GM21717 (cell line): ENCODE measurements at regions not wholly inside any gene's neighbourhood (a gene's known extent, or its start where the extent isn't known, plus 50 kb on each side); places are given as distances from the start of the nearest gene placed in this dataset.

Experiments
- ATAC-seq: cut with Tn5 transposase; IDR thresholded peaks from one replicate; pipeline ENCODE4 v1.9.1; 2021; ENCODE audit warnings: mild to moderate bottlenecking, moderate library complexity; ENCODE audit not compliant: unreplicated experiment

DNA sequence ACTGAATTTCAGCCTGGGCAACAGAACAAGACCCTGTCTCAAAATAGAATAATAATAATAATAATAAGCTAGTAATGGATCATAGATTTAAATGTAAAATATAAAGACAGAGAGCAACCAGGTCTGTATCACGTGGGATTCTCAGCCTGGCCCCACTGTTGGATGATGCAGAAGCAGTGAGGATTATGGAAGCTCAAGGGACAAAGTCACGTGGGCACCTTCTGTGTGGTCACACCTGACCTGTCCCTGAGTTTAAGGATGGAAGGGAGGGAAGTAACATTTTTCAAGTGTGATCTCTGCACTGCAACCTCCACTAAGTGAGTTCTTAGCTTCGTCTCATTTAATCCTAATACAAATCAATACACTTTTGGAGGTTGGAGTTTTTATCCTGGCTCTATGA lies 212.5 kb upstream of the IER5L start:
- ATAC-seq: no peak

GRCh38 chr9:129387822-129388221 lies 209.8 kb upstream of the IER5L start:
- no peak for ATAC-seq

DNA sequence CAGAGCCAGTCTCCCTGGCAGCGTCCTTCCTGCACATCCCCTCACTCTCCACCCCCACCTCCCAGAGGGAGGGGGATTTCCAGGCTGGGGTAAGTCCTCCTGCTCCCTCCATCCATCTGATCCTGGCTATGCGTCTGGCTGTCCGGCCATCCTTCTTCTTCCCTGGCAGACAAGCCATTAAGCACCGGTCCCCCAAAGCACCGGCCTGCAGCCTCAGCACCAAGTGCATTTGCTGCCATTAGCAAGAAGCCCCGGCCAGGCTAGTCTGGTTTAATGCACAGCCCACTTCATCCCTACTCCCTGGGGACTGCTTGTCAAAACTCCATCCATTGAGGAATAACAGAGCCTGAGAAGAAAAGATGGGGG lies 208.7 kb upstream of the IER5L start:
- no peak for ATAC-seq

- ATAC-seq: no peak
Observed at GRCh38 chr9:129385211-129385934, 207.3 kb upstream of the IER5L start.

DNA sequence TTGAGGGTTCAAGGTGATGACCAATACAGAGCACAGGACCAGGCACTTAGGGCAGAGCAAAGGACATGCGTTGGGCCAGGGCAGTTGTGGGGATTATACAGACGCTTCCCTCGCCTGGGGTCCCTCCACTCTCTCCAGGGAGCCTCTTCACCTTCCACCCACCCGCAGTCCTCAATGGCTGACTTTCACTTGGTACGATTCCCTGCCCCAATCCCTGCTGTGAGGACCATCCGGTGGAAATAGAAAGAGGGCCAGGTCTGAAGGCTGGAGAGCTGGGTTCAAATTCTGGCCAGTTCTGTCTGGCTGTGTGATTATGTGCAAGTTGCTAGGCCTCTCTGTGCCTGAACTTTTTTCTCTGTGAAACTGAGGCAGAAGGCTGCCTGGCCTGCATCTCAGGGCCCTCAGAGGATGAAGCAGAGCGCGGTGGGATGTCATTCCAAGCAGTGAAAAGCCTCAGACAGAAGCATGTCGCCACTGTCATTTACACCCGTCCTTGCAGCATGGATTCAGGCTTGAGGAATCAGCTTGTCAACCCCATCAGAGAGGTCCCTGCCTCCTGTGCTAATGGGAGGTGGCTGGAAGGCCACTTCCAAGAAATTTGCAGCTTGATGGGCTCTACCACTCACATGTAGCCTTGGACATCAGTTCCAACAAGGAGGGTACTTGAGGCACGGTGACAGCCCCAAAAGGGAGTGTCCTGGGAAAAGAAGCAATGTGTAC lies 206.6 kb upstream of the IER5L start:
- ATAC-seq: no peak

DNA sequence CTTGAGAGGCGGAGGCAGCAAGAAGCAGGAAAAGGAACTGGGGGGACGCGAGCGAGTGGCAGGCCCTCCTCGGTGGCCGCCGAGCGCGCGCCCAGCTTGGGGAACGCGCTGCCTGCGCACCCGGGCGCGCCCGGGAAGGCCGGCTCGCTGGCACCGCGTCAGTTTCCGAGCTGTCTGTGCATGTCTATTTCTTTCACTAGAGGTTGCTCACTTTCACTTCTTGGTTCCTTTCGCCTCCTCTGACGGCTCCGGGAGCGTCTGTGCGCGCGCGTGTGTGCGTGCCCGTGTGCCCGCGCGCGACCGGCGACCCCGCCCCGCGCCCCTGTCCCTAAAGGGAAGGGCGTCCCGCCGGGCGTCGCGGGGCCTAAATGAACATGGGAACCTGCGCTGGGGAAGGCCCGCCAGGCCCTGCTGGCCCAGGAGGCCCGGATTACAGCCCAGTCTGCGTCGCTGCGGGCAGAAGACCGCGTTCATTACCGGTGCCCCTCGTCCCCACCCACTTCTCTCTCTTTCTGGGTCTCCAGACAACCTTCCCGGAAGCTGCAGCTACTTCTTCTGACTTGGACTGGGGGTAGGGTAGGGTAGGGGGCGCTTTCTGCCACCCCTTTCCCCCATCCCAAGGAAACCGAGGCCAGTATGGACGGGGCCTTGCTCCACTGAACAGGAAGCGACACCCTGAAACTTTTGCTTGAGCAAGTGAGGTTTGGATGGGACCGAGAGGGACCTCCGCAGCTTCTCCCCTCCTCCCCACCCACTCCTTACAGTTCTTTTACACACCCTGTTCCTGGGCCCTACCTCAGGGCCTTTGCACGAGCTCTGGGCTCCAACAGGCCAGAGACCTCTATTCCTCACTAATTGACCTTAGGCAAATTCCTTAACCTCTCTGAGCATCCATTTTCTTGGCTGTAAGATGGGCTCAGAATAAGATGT lies 205.8 kb upstream of the IER5L start:
- peak; percentile 74 for ATAC-seq

DNA sequence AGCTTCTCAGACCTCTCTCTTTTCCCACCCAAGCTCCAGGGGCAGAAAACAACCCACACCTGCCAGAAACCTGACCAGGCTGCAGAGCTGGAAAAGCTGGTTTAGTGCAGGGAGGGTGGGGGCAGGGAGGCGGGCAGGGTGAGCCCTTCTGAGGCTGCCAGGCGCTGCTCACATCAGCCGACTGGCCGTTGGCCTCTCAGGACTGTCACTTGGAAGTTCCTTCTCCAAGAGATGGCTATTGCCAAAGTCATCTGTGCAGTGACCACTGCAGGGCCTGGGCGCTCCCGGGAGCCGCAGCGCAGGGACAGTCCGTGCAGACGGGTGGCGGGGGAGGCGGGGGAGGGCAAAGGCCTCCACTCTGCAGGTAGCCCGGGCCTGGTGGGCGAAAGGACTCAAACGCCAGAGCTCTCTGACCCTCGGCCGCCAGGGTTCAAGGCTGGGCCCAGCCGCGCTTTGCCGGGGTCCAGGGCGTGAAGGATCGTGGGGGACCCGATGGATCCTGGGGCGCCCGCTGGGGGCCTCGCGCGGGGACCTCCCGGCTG lies 205.0 kb upstream of the IER5L start:
- ATAC-seq: no peak

DNA sequence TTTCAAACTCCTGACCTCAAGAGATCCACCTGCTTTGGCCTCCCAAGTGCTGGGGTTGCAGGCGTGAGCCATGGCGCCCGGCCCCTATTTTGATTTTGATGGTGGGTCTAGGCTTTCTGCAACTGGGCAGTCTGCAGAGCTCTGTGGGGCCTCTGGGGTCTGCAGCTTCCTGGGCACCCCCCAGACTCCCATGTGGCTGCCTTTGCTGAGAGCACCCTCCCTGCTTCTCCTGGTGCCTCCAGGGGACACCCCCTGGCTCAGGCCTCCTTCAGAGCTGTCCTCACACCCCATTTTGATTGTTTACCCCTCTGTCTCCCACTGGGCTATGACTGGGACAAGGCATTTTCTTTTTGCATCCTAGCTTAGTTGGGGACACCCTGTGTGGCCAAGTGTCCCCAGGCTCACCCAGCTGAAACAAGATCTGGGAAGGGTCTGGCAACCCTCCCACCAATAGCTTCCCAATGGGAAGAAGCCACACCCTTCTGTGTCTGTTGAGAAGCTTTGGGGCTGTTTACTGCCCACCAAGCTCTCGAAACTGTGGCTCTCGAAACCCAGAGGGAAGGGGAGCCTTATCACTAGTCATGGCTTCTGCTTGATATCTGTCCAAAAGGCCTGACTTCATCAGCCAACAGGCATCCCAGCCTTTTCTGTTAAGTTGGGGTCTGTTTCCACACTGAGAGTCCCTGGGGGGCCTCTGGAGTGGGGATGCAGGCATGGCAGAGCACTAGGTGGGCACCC lies 204.4 kb upstream of the IER5L start:
- ATAC-seq: no peak

DNA sequence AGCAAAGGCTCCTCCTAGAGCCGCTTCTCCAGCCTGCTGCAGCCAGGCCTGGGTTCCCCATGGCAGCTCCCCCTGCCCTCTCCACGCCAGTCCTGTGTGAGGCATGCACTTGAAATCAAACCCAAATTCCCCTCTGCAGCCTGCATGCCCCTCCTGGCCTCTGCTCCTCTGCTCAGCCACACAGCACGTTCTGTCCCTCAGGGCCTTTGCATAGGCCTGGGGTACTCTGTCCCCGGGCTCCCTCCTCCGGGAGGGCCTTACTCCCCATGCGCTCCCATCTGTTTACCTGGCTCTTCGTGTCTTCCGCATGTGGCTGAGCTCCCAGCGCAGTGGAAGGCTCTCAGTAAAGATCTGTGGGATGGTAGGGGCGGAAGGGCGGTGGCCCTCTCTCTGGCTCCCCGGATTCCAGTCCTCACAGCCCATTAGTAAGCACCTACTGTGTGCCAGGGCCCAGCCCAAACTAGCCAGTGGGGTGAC lies 203.5 kb upstream of the IER5L start:
- ATAC-seq: no peak

- ATAC-seq: no peak
Observed at GRCh38 chr9:129380961-129381401, 202.9 kb upstream of the IER5L start.

- ATAC-seq: no peak
Observed at GRCh38 chr9:129379886-129380285, 201.8 kb upstream of the IER5L start.

DNA sequence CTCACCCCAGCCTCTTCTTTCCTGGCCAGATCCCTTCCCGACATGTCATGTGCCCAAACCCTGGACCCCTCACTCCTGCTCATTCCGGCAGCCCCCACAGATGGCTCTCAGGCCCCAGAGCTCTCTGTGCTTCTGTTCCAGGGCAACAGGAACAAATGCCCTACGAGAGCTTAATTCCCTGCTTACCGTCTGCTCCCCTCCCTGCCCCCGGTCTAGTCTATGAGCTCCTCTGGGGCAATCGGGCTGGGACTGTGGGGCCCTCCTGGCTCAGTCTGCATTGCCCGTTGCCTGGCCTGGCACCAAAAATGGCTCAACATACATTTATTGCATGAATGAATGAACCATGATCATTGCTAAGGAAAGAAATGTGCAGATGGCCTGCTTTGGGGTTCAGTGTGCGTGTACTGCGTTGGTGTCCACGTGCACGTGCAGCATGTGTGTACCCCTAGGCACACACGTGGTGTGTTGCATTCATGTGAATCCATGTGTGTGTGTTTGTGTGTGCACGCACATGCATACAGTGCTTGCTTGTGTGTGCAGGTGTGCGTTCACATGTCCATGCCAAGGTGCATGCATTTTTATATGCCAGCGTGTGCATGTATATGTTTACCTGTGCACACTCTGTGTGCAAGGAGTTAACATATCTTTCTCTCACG lies 201.2 kb upstream of the IER5L start:
- ATAC-seq: no peak

GRCh38 chr9:129377931-129378661 lies 200.0 kb upstream of the IER5L start:
- ATAC-seq: no peak

DNA sequence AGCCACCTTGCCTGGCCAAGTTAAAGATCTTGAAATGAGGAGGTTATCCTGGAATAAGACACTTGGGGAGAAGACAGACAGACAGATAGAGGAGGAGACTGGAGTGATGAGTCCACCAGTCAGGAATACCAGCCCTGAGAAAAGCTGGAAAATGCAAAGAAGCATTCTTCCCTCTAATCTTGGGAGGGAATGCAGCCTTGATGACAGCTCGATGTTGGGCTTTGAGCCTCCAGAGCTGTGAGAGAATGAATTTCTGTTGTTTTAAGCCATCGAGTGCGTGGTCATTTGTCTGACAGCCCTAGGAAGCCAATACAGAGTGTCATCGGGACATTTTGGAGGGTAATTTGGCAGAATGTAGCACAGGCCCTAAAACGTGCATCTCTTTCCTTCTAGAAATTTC lies 199.1 kb upstream of the IER5L start:
- no peak for ATAC-seq

GRCh38 chr9:129375845-129376244 lies 197.8 kb upstream of the IER5L start:
- no peak for ATAC-seq

DNA sequence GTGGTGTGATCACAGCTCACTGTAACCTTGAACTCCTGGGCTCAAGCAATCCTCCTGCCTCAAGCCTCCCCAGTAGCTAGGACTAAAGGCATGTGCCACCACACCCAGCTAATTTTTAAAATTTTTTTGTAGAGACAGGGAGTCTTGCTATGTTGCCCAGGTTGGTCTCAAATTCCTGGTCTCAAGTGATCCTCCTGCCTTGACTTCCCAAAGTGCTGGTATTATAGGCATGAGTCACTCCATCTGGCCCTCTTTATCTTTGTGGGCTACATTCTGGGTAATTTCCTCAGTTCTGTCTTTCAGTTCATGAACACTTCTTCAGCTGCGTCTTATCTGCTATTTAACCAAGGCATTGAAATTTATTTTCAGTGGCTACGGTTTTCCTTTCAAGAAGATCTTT lies 196.6 kb upstream of the IER5L start:
- no peak for ATAC-seq

- no peak for ATAC-seq
Observed at GRCh38 chr9:129374231-129374630, 196.2 kb upstream of the IER5L start.

GRCh38 chr9:129373361-129373760 lies 195.3 kb upstream of the IER5L start:
- no peak for ATAC-seq

DNA sequence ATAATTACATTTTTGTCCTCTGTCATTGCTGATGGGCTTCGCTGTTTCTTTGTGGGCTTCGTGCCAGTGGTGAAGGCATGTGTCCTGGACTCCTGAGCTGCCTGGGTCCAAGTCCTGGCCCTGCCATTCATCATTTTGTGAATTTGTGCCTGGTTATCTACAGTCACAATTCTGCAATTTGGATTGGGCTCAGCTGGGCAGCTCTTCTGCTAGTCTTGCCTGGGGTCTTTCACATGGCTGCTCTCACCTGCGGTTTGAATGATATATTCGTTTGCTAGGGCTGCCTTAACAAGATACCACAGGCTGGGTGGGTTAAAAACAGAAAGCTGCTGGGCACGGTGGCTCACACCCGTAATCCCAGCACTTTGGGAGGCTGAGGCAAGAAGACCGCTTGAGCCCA lies 192.7 kb upstream of the IER5L start:
- no peak for ATAC-seq
